PFSK-1 (cell line): ENCODE measurements at regions not wholly inside any gene's neighbourhood (a gene's known extent, or its start where the extent isn't known, plus 50 kb on each side); places are given as distances from the start of the nearest gene placed in this dataset.

Source experiments
- POLR2AphosphoS5 ChIP-seq: IDR thresholded peaks from 2 replicates; pipeline ENCODE4 v1.6.1; 2012; ENCODE audit warnings: low read depth, mild to moderate bottlenecking, control low read depth, low read length, moderate library complexity
- TAF1 ChIP-seq: IDR thresholded peaks from 2 replicates; pipeline ENCODE4 v1.6.1; 2012; ENCODE audit warnings: low read length, control low read depth, borderline replicate concordance; ENCODE audit not compliant: insufficient read depth
- TF ChIP-seq, protein P1 (sequence below), 2 experiments: IDR thresholded peaks; 2 replicates each; pipeline versions ENCODE4 v1.6.1 to v1.8.0; 2011 to 2012; ENCODE audit warnings: low read depth in 2 of 2, low read length in 2 of 2, control low read depth in 1 of 2, inconsistent platforms in 1 of 2, mild to moderate bottlenecking in 1 of 2, moderate library complexity in 1 of 2; ENCODE audit not compliant: insufficient read depth in 1 of 2

DNA sequence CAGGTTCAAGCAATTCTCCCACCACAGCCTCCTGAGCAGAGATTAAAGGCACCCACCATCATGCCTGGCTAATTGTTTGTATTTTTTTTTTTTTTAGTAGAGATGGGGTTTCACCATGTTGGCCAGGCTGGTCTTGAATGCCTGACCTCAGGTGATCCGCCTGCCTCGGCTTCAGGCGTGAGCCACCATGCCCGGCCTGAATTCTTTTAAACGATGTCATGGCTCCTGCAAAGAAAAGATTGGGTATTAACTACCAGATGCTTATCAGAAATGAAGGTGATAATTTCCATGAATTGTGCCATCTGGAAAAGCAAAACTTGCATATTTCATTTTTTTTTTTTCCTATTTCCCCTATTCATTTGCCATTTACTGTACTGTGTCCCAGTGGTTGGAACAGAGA, 195.7 kb upstream of the IGFBP7 start:
- no peak for TF ChIP-seq TAF1
- TF ChIP-seq, protein P1, sequence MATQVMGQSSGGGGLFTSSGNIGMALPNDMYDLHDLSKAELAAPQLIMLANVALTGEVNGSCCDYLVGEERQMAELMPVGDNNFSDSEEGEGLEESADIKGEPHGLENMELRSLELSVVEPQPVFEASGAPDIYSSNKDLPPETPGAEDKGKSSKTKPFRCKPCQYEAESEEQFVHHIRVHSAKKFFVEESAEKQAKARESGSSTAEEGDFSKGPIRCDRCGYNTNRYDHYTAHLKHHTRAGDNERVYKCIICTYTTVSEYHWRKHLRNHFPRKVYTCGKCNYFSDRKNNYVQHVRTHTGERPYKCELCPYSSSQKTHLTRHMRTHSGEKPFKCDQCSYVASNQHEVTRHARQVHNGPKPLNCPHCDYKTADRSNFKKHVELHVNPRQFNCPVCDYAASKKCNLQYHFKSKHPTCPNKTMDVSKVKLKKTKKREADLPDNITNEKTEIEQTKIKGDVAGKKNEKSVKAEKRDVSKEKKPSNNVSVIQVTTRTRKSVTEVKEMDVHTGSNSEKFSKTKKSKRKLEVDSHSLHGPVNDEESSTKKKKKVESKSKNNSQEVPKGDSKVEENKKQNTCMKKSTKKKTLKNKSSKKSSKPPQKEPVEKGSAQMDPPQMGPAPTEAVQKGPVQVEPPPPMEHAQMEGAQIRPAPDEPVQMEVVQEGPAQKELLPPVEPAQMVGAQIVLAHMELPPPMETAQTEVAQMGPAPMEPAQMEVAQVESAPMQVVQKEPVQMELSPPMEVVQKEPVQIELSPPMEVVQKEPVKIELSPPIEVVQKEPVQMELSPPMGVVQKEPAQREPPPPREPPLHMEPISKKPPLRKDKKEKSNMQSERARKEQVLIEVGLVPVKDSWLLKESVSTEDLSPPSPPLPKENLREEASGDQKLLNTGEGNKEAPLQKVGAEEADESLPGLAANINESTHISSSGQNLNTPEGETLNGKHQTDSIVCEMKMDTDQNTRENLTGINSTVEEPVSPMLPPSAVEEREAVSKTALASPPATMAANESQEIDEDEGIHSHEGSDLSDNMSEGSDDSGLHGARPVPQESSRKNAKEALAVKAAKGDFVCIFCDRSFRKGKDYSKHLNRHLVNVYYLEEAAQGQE (IDR thresholded peaks at IDR 0.05; ENCODE audit: insufficient read depth in 1 of 2, low read depth in 2 of 2, low read length in 2 of 2): no peak
- TF ChIP-seq POLR2AphosphoS5: no peak
